ENCODE measurements at regions not wholly inside any gene's neighbourhood (a gene's known extent, or its start where the extent isn't known, plus 50 kb on each side); places are given as distances from the start of the nearest gene placed in this dataset.
A peak's percentile ranks its signal among the peaks of the same experiment; 100 is the strongest.
"Not testable (repeated sequence)": the region's sequence is repeated elsewhere in the genome, so short reads cannot be mapped to it uniquely, and the experiment has no call there.

DNA sequence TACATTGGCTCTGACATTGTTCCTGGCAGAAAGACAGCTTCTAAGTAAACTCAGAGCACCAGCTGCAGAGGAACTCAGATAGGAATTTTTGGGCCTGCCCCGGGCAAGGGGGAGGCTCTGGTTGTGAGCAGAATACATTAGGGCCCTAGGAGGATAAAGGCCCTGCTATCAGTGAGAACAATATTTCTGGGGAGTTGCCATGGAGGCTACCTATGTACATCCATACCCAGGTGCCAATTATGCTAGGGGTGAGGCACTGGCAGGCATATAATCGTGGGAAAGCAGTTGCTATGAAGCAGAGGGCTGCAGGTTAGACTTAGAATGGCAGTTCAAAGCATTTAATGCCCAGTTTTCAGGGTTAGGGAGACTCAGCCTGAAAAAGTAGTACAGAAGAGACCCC lies 273.5 kb upstream of the EDA2R start:
- no peak for DNase-seq

DNA sequence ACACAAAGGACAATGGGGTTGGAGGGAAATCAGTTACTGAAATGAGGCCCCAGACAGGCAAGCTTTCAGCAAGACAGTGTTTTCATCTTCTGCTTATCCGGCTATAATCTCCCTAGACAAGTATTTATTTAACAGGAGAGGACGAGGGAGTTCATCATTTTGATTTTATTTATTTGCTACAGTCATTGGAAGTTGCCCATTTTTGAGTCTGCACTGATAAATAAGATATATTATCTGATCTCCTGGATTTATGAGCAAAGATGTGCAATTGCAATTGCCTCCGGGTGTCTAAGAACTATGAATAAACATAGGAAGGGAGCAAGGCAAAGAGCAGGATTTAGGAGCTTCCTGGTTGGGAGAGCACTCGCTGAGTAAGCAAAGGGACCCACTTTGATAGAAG lies 263.2 kb upstream of the EDA2R start:
- no peak for DNase-seq

DNA sequence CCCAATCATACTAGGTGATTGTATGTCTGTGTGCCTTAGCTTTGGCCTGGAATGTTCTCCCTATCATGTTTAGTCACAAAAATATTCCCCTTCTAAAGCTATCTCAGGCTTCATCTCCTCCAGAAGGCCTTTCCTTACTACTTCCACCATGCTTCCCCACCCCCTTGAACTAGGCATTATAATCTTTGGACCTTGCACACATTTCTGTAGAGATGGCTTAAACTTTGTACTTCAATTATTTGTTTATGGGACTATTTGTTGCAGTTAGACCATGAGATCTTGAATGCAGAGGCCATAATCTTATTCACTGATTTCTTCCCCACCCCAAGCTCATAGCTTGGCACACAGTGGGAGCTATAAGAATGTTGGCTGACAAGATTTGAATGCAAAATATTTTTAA lies 262.0 kb upstream of the EDA2R start:
- no peak for DNase-seq

DNA sequence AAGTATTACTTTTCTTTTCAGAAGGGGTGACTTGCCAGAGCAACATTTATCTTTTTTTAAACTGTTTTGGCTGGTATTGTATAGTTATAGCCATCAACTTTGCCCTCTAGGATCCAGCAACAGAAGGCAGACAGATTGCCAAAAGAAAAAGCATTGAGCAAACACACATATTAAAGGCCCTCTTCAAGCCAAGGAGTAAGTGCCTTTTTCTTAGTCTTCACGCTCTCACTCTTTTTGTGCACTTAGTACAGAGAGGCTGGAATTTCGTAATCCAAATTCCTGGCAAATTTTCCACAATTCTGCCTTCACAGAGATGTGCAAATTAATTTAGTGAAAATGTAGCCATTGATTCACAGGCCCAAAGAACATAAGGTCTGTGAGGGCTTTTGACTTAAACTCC lies 253.1 kb upstream of the EDA2R start:
- DNase-seq: no peak

DNA sequence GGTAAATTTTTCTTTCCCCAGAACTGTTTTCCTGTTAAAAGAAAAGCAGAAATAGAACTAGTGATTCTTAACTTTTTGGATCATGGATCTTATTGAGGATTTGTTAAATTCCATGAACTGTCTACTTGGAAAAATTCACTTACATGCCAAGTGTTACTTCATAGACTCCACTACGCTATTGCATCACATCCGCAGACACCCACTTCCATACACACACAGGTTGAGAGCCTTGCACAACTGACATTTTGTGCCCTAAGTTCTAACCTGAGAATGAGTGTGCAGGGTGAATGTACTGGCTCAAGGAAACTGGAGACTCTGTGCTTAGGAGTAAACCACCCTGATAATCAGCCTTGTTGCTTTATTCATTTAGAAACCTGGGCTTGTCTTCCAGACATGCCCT lies 250.5 kb upstream of the EDA2R start:
- DNase-seq: no peak

DNA sequence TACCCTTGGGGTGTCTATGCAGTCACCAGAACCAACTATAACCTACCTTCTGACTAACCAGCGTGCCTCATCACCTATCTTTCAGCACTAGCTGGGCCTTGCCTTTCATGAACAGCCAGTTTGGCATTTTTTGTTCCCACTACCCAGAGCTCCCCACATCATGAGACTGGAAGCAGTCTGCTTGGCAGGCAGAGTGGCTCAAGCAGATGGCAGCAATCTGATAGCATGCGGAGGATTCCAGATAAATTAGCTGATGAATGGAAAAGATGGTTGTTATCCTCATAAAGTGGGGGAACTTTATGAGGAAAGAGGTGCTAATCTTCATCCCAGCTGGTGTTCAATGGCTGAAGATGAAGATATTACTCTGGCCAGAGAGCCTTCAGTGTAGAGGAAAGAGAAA lies 243.2 kb upstream of the EDA2R start:
- DNase-seq: no peak

DNA sequence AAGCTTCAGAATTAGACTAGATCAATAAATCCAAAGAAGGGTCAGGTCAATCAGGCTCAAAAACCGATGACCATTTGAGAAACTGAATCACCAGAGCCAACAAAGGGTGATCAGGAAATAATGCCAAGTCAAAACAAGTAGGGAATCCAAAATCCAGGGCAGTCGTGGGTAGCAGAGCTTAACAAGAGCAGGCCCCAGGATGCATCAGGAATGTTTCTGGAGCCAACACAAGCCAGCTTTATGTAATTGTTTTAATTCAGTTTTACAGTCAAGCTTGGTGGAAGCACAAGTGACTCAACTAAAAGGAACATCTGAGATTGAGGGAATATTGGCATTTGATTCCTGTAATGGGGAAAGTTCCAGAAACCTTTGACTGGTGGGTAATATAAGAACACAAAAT lies 237.9 kb upstream of the EDA2R start:
- no peak for DNase-seq

DNA sequence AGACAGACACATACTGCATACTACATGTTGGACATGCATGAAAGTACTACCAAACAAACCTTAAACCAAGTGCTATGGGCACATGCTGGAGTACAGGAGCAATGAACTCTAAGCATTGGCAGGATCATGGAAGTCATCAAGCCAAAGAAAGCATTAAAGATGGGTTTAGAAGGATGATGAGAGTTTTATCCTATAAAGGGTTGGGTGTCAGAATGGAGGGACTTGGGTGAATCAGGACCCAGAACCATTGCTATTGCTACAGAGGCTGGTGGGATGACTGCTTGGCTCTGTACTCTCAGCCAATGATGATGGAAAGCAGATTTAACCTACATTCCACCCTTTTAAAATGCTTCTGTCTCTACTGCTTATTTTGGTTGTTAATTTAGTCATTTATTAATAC lies 233.9 kb upstream of the EDA2R start:
- no peak for DNase-seq

DNA sequence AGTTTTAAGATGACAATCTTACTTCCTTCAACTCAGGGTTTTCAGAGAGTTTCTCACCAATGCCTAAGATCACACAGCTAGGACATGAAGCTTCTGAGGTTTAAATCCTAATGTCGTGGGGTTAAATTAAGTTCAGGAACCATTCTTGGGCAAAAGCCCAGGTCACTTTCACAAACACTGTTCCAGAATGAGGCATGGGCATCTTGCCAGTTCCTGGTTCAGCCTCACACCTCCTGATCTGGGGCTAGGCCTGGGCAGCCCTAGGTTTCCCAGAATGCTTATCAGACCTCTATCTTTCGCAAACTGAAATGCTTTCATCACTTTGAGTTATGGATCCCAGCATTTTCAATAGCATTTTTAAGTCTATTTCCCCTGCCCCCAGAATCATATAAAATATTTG lies 224.8 kb upstream of the EDA2R start:
- no peak for DNase-seq

DNA sequence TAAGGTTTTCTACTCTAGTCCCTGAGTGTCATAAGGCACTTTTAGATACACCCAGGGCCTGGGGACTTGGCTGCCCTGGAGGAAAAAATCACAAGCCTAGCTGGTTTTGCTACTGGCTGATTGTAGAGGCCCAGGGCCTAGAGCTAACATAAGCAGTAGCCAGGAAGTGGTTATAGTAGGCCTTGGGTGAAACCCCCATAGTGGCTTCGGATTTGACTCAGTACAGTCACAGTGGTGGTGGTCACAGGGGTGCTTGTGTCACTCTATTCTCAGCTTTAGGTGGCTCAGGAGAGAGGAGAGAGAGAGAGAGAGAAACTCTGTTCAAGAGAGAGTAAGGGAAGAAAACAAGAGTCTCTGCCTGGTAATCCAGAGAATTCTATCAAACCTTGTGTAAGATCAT lies 194.5 kb upstream of the EDA2R start:
- no peak for DNase-seq

DNA sequence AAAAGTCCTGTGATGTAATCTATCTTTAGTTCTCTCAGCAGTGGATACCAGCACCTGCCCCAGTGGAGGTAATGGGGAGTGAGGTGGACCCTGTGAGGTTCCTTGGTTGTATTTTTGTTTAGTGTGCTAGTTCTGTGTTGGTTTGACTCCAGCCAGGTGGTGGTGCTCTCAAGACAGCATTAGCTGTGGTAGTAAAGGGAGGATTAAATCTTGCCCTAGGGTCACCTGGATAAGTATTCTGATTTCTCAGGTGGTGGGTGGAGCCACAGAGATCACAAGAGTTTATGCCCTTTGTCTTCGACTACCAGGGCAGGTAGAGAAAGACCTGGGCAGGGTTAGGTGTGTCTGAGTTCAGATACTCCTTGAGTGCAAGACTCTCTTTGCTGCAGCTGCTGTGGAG lies 176.3 kb upstream of the EDA2R start:
- no peak for DNase-seq

DNA sequence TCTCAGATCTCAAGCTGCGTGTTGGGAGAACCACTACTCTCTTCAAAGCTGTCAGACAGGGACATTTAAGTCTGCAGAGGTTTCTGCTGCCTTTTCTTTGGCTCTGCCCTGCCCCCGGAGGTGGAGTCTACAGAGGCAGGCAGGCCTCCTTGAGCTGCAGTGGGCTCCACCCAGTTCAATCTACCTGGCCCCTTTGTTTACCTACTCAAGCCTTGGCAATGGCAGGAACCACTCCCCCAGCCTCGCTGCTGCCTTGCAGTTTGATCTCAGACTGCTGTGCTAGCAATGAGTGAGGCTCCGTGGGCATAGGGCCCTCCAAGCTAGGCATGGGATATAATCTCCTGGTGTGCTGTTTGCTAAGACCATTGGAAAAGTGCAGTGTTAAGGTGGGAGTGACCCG lies 155.6 kb upstream of the EDA2R start:
- not testable (repeated sequence) for DNase-seq

DNA sequence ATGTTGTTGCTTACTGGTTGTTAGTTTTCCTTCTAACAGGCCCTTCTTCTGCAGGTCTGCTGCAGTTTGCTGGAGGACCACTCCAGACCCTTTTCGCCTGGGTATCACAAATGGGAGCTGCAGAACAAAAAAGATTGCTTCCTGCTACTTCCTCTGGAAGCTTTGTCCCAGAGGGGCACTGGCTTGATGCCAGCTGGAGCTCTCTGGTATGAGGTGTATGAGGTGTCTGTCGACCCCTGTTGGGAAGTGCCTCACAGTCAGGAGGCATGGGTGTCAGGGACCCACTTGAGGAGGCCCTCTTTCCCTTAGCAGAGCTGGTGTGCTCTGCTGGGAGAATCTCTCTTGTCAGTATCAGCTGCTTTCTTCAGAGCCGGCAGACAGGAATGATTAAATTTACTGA lies 127.4 kb upstream of the EDA2R start:
- no peak for DNase-seq

DNA sequence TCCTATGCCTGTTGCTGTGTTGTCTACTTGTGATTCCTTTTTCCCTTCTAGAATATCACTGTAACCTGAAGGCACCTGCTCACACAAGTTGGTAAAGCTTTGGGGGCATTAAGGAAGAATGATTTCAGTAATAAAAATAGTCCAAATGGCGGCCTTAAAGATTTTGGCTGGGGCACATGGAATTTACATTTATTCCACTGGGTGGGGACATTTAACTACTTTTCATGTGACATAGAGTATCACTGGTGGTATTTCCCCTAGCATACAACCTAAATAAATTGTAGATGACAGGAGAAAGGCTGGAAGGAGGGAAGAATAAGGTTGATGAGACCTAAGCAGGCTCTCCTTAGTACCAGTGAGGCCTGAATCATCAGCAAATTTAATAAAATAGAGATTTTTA lies 121.8 kb upstream of the EDA2R start:
- no peak for DNase-seq

DNA sequence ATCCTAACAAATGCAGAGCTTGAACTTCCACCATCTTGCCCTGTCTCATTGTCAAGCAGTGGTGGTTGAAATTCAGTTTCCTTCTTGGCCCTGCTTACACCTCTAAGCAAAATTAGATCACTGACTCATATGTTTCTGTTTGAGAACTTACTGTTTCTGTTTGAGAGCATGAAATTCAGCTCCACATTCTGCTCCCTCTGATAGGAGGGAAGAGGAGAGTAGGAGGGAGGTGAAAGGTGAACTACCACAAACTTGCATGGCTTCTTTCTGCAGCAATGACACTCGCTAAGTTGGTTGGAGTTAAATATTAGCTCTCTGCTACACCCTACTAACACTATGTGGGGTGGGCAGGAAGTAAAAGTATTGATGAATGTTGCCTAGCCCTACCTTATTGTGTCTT lies 117.8 kb upstream of the EDA2R start:
- DNase-seq: no peak

DNA sequence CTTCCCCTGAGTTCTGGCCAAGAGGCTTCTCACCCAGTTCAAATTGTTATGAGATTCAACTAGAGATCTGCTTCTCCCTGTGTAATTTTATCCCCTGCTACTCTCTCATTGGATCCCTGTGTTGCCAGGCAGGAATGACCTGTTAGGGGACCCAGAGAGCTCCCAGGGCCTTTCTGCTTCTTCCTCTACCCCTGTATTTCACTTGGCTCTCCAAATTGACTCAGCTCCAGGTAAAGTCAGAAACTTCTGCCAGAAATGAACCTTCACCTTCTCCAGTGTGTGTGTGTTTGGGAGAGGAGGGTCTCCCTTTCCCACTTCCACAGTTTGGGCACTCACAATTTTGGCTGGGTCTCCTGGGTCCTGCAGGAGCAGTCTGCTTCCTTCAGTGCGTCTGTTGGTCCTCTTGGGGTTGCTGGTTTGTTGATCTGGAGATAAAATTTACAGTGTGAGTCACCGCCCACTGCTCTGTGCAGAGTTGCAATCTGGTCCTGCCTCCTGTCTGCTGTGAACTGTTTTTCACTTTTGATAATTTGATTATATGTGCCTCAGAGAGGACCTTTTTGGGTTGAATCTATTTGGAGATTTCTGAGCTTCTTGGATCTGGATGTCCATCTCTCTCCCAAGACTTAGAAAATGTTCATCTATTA lies 112.4 kb upstream of the EDA2R start:
- no peak for DNase-seq

DNA sequence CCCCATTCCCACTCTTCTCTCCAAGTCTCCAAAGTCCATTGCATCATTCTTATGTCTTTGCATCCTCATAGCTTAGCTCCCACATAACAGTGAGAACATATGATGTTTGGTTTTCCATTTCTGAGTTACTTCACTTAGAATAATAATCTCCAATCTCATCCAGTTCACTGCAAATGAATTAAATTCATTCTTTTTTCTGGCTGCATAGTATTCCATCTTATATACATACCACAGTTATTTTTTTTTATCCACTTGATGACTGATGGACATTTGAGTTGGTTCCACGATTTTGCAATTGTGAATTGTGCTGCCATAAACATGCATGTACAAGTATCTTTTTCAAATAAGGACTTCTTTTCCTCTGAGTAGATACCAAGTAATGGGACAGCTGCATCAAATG lies 105.6 kb upstream of the EDA2R start:
- DNase-seq: not testable (repeated sequence)

DNA sequence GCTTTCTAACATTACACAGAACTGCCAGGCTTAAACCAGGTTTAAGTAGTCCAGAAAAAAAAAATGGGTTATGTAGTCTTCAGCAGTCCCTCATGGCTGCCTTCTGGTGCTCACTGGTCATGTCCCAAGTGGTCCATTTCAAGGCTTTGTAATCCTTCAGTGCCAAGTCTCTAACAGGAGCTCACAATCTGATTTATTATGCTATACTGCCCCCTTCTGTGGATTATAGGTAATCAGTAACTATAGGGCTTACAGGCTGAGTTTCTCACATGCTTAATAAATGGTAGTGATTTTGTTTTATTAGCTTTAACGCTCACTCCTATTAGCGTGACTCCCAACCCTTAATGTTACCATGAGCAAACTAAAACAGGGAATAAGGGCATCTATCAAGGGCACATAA lies 92.5 kb upstream of the EDA2R start:
- no peak for DNase-seq

DNA sequence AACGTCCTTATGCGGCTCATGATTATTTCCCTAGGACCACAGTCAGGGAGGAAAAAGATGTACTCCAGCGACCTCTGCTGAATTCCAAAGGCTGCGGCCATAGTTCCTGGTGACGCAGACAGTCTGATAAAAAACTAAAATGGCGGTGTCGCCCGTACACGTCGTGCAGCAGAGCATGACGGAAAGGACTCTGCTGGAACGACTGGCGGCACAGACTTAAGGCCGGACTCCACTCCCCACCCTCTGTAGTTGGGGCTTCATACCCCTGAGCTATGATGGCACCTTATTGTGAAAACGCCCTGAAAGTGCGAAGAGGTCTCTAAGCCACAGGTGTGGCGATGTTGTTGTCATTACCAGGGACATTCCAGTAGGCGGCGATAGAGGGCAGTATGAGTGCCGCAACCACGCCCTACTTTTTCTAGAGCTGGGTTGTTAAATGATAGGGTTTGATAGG lies 90.0 kb upstream of the EDA2R start:
- DNase-seq: peak; percentile 6

DNA sequence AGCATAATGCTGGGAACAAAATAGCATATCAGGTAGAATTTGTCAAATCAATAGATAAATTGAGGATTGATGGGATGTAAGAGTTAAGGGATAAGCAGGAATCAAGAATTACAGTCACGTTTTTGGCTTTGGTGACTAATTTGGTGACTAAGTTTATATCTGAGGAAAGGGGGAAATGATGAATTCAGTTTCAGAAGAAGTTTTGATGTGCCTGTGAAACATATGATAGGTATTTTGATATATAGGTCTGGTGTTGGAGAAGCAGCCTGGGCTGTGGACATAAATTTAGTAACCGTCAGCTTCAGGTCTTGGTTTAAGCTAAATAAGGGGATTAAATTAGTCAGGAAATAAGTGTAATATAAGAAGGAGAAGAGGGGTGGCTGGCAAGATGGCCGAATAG lies 79.0 kb upstream of the EDA2R start:
- no peak for DNase-seq

DNA sequence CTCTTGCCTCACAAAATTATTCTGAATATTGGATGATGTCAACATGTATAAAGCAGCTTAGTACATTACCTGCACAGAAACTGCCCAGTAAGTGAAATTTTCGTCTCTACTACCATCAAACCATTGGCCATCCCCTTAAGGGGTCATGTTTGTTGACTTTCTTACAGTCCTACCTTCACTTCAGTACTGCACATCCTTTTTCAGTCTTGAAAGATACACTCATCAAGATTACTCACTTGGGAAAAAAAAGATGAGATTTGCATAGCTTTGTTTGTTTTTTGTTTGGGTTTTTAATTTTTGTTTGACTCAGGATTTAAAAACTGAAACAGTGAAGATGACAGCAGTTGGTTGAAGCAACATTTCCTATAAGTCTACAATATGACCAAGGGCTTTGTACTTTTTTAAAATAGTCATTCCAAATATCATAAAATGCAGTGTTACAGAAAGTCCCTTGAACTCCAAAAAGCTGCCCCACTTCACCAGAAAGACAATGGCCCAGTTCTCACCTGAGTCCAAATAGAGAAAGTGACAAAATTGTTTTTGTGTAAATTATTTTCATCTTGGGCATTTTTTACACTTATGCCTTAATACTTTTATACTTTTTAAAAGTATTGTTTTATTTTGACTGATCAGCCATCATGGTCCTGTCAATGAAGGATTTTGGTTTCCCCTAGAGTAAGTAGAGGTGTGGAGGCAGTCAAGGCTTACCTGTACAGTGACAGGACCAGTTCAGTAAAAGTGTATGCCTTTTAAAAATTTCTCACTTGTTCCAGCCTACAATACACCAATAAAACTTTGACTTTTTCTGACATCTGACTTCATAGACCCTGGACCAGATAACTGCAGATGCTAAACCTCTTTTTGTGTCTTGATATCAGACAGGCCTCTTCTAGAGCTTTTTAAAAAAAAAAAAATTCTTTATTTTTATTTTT lies 59.7 kb upstream of the EDA2R start:
- DNase-seq: no peak

DNA sequence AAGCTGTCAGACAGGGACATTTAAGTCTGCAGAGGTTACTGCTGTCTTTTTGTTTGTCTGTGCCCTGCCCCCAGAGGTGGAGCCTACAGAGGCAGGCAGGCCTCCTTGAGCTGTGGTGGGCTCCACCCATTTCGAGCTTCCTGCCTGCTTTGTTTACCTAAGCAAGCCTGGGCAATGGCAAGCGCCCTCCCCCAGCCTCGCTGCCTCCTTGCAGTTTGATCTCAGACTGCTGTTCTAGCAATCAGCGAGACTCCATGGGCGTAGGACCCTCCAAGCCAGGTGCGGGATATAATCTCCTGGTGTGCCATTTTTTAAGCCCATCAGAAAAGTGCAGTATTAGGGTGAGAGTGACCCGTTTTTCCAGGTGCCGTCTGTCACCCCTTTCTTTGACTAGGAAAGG lies 53.6 kb upstream of the EDA2R start:
- not testable (repeated sequence) for DNase-seq
